Trophoblast cell (in vitro differentiated cells and primary cell): ENCODE measurements at regions not wholly inside any gene's neighbourhood (a gene's known extent, or its start where the extent isn't known, plus 50 kb on each side); places are given as distances from the start of the nearest gene placed in this dataset.

Source experiments
- DNase-seq, 2 donors: peaks; one replicate each; pipeline ENCODE4 v3.0.0-alpha.2; 2016
- H2AFZ ChIP-seq: 2 replicates; pipeline ENCODE4 v1.6.1; 2013; ENCODE audit warnings: low read length, moderate library complexity, mild to moderate bottlenecking; ENCODE audit not compliant: insufficient read depth, poor library complexity
- H2AK5ac ChIP-seq: 2 replicates; pipeline ENCODE4 v1.6.1; 2013; ENCODE audit warnings: mild to moderate bottlenecking, low read length
- H2BK120ac ChIP-seq: 2 replicates; pipeline ENCODE4 v1.6.1; 2013; ENCODE audit warnings: low read length, mild to moderate bottlenecking, moderate library complexity; ENCODE audit not compliant: insufficient read depth, poor library complexity
- H2BK12ac ChIP-seq: 2 replicates; pipeline ENCODE4 v1.6.1; 2013; ENCODE audit warnings: mild to moderate bottlenecking, low read length, moderate library complexity
- H2BK5ac ChIP-seq: 2 replicates; pipeline ENCODE4 v1.6.1; 2013; ENCODE audit warnings: low read length, low read depth, moderate library complexity, mild to moderate bottlenecking; ENCODE audit not compliant: poor library complexity
- H3K14ac ChIP-seq: 2 replicates; pipeline ENCODE4 v1.6.1; 2013; ENCODE audit warnings: mild to moderate bottlenecking, low read length
- H3K18ac ChIP-seq: 2 replicates; pipeline ENCODE4 v1.6.1; 2013; ENCODE audit warnings: mild to moderate bottlenecking, low read length
- H3K23ac ChIP-seq: 2 replicates; pipeline ENCODE4 v1.6.1; 2013; ENCODE audit warnings: low read length
- H3K27ac ChIP-seq: 2 replicates; pipeline ENCODE4 v1.5.1; 2013; ENCODE audit warnings: low read depth, mild to moderate bottlenecking, inconsistent platforms, low read length, moderate library complexity
- H3K27me3 ChIP-seq: 2 replicates; pipeline ENCODE4 v1.6.1; 2013; ENCODE audit warnings: inconsistent platforms, mild to moderate bottlenecking, low read length, moderate library complexity; ENCODE audit not compliant: insufficient read depth
- H3K36me3 ChIP-seq, 2 experiments: 1 replicate in 1 of 2; 2 replicates in 1 of 2; pipeline ENCODE4 v1.6.1; 2013; ENCODE audit warnings: low read length in 2 of 2, mild to moderate bottlenecking in 2 of 2, moderate library complexity in 1 of 2; ENCODE audit not compliant: insufficient read depth in 2 of 2, control insufficient read depth in 1 of 2
- H3K4ac ChIP-seq: 2 replicates; pipeline ENCODE4 v1.6.1; 2013; ENCODE audit warnings: low read depth, mild to moderate bottlenecking, low read length, moderate library complexity
- H3K4me1 ChIP-seq, 2 experiments: 1 replicate in 1 of 2; 2 replicates in 1 of 2; pipeline ENCODE4 v1.6.1; 2013; ENCODE audit warnings: low read length in 2 of 2, mild to moderate bottlenecking in 2 of 2, moderate library complexity in 1 of 2; ENCODE audit not compliant: insufficient read depth in 2 of 2, control insufficient read depth in 1 of 2
- H3K4me2 ChIP-seq: 2 replicates; pipeline ENCODE4 v1.6.1; 2013; ENCODE audit warnings: inconsistent platforms, mild to moderate bottlenecking, low read length, moderate library complexity
- H3K4me3 ChIP-seq: 2 replicates; pipeline ENCODE4 v1.5.1; 2013; ENCODE audit warnings: mild to moderate bottlenecking, low read depth, low read length, inconsistent platforms
- H3K79me1 ChIP-seq: one replicate; pipeline ENCODE4 v1.6.1; 2013; ENCODE audit warnings: low read length
- H3K79me2 ChIP-seq: 2 replicates; pipeline ENCODE4 v1.6.1; 2013; ENCODE audit warnings: low read length, mild to moderate bottlenecking; ENCODE audit not compliant: control insufficient read depth, insufficient read depth, poor library complexity
- H3K9ac ChIP-seq: 2 replicates; pipeline ENCODE4 v1.6.1; 2013; ENCODE audit warnings: mild to moderate bottlenecking, low read length
- H3K9me3 ChIP-seq: 2 replicates; pipeline ENCODE4 v1.6.1; 2013; ENCODE audit warnings: low read depth, mild to moderate bottlenecking, control low read depth, inconsistent platforms, low read length; ENCODE audit not compliant: insufficient read depth
- H4K12ac ChIP-seq: 2 replicates; pipeline ENCODE4 v1.6.1; 2013; ENCODE audit warnings: low read depth, mild to moderate bottlenecking, low read length, moderate library complexity
- H4K8ac ChIP-seq: 2 replicates; pipeline ENCODE4 v1.6.1; 2013; ENCODE audit warnings: low read depth, mild to moderate bottlenecking, low read length, moderate library complexity
- H4K91ac ChIP-seq: one replicate; pipeline ENCODE4 v1.6.1; 2013; ENCODE audit warnings: low read depth, mild to moderate bottlenecking, low read length, moderate library complexity
- WGBS: extraction: QIAGEN DNeasy Blood & Tissue Kit; methylation state at CpG from one replicate; pipeline ENCODE4 v1.1.7; 2013; ENCODE audit warnings: missing lambda C conversion rate; ENCODE audit not compliant: insufficient read length, insufficient coverage; ENCODE audit errors: extremely low coverage; 5-methylcytosine and 5-hydroxymethylcytosine counted together

GRCh38 chr15:69532856-69533255, 80.2 kb downstream of the RPLP1 start:
- no peak for DNase-seq
- no CpG with 5 or more reads among the region's 4 CpGs for WGBS
- Histone ChIP-seq H3K79me2 (no peaks in the 10 kb centered on the region), H4K8ac (no peak overlapping the region), H2BK12ac (no peak overlapping the region), H2BK120ac (no peak overlapping the region), H4K91ac (no peak overlapping the region), H3K36me3 (no peaks in the 10 kb centered on the region), H3K4ac (no peak overlapping the region), H3K9me3 (peaks cover 3% of the 10 kb centered on the region), H4K12ac (no peak overlapping the region), H3K27me3 (no peaks in the 10 kb centered on the region), H3K4me1 (peaks cover 2 to 3% of the 10 kb centered on the region in 2 experiments), H3K4me2 (no peak overlapping the region), H3K4me3 (no peak overlapping the region), H3K14ac (no peak overlapping the region), H3K79me1 (no peaks in the 10 kb centered on the region), H2AK5ac (no peak overlapping the region), H3K18ac (no peak overlapping the region), H3K27ac (no peak overlapping the region), H3K9ac (no peak overlapping the region), H2AFZ (no peak overlapping the region), H2BK5ac (no peak overlapping the region), H3K23ac (no peak overlapping the region)

GRCh38 chr15:69533522-69533921, 80.9 kb downstream of the RPLP1 start:
- Histone ChIP-seq H3K79me1 (no peaks in the 10 kb centered on the region), H2BK12ac (no peak overlapping the region), H4K12ac (no peak overlapping the region), H3K27ac (no peak overlapping the region), H4K8ac (no peak overlapping the region), H3K4ac (no peak overlapping the region), H3K27me3 (no peaks in the 10 kb centered on the region), H3K14ac (no peak overlapping the region), H4K91ac (no peak overlapping the region), H3K18ac (no peak overlapping the region), H2BK120ac (no peak overlapping the region), H2AFZ (no peak overlapping the region), H3K9me3 (peaks cover 3% of the 10 kb centered on the region), H2BK5ac (no peak overlapping the region), H3K4me3 (no peak overlapping the region), H2AK5ac (no peak overlapping the region), H3K36me3 (no peaks in the 10 kb centered on the region), H3K9ac (no peak overlapping the region), H3K4me1 (peaks cover 2 to 3% of the 10 kb centered on the region in 2 experiments), H3K23ac (no peak overlapping the region), H3K4me2 (no peak overlapping the region), H3K79me2 (no peaks in the 10 kb centered on the region)
- no CpG with 5 or more reads among the region's 5 CpGs for WGBS
- DNase-seq = no peak

- no peak overlapping the region for H3K9ac ChIP-seq
- H3K79me1 ChIP-seq = no peaks in the 10 kb centered on the region
- no peak overlapping the region for H4K8ac ChIP-seq
- H3K18ac ChIP-seq = no peak overlapping the region
- H3K79me2 ChIP-seq = no peaks in the 10 kb centered on the region
- no peak overlapping the region for H2AFZ ChIP-seq
- WGBS = no CpG with 5 or more reads among the region's 4 CpGs
- no peak overlapping the region for H3K4me2 ChIP-seq
- no peak overlapping the region for H4K91ac ChIP-seq
- H2BK12ac ChIP-seq = no peak overlapping the region
- no peak overlapping the region for H2BK120ac ChIP-seq
- peaks cover 2% of the 10 kb centered on the region in 2 experiments for H3K4me1 ChIP-seq
- H3K14ac ChIP-seq = no peak overlapping the region
- no peak overlapping the region for H2BK5ac ChIP-seq
- no peaks in the 10 kb centered on the region for H3K36me3 ChIP-seq
- H3K23ac ChIP-seq = no peak overlapping the region
- no peak overlapping the region for H3K27ac ChIP-seq
- no peak overlapping the region for H3K4ac ChIP-seq
- no peak overlapping the region for H2AK5ac ChIP-seq
- DNase-seq = no peak
- H3K27me3 ChIP-seq = no peaks in the 10 kb centered on the region
- peaks cover 3% of the 10 kb centered on the region for H3K9me3 ChIP-seq
- H3K4me3 ChIP-seq = no peak overlapping the region
- no peak overlapping the region for H4K12ac ChIP-seq
Observed at GRCh38 chr15:69535101-69535638, 82.6 kb downstream of the RPLP1 start.

- no peak overlapping the region for H3K4me2 ChIP-seq
- H3K14ac ChIP-seq = no peak overlapping the region
- H3K9ac ChIP-seq = no peak overlapping the region
- no peak for DNase-seq
- no peaks in the 10 kb centered on the region for H3K79me1 ChIP-seq
- no peak overlapping the region for H2BK12ac ChIP-seq
- H2AK5ac ChIP-seq = no peak overlapping the region
- no CpG with 5 or more reads among the region's 6 CpGs for WGBS
- H2BK5ac ChIP-seq = no peak overlapping the region
- no peak overlapping the region for H3K23ac ChIP-seq
- no peak overlapping the region for H4K91ac ChIP-seq
- H3K9me3 ChIP-seq = no peaks in the 10 kb centered on the region
- H3K79me2 ChIP-seq = no peaks in the 10 kb centered on the region
- H4K12ac ChIP-seq = no peak overlapping the region
- no peaks in the 10 kb centered on the region for H3K27me3 ChIP-seq
- H2BK120ac ChIP-seq = no peak overlapping the region
- H3K27ac ChIP-seq = no peak overlapping the region
- H3K4me1 ChIP-seq = no peaks in the 10 kb centered on the region
- H3K4ac ChIP-seq = no peak overlapping the region
- no peak overlapping the region for H4K8ac ChIP-seq
- H2AFZ ChIP-seq = no peak overlapping the region
- no peak overlapping the region for H3K4me3 ChIP-seq
- H3K18ac ChIP-seq = no peak overlapping the region
- no peaks in the 10 kb centered on the region for H3K36me3 ChIP-seq
Observed at GRCh38 chr15:69535998-69536397, 83.4 kb downstream of the RPLP1 start.
